ENCODE measurements at regions not wholly inside any gene's neighbourhood (a gene's known extent, or its start where the extent isn't known, plus 50 kb on each side); places are given as distances from the start of the nearest gene placed in this dataset.
"Not testable (repeated sequence)": the region's sequence is repeated elsewhere in the genome, so short reads cannot be mapped to it uniquely, and the experiment has no call there.

DNA sequence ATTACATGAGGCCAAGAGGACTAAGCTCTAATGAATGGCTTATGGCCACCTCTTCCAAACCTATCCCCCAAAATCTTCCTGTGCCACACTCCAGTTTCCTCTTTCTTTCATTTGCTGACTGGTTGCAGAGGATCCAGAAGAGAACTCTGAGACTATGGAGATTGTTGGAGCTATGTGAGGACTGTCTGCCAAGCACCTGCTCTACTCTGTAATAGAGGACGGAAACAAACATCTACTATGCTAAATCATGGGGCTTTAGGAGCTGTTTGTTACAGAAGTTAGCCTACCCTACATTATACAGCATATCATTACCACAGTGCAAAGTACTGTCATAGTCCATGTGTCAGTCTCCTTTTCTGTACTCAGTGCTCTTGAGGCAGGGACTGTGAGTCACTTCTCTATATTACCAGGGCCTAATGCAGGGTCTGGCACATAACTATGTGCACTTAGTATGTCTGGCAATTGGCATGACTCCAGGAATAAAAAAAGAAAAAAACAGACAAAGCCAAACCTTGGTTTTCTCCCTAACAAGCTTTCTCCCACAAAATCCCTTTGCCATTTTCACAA, 95.1 kb downstream of the RPAP3 start:
- DNase-seq: no peak

DNA sequence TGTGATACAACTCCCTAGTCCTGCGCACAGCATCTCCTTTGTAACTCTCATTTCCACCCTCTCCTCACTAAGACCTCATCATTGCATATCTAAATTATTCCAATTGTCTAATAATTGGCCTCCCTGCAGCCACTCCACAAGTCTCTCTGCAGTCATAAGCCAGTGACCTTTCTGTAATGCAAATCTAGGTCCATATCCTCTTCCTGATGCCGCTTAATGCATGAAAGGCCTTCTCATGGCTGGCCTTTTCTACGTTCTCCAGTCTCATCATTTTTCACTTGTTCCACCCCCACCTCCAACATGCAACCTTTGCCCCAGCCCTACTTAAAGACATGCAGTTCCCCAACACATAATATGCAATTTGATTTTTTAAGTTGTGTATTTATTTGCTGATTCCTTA, 96.0 kb downstream of the RPAP3 start:
- DNase-seq: no peak

DNA sequence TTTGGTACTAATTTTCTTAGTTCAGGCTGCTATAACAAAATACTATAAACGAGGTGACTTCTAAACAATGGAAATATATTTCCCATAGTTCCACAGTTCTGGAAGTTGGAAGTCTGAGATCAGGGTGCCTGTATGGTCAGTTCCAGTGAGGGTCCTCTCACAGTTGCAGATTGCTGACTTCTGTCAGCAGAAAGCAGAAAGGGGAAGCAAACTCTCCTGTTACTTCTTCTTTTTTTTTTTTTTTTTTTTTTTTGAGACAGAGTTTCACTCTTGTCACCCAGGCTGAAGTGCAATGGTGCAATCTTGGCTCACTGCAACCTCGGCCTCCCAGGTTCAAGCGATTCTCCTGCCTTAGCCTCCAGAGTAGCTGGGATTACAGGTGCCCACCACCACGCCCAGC, 97.2 kb downstream of the RPAP3 start:
- DNase-seq: not testable (repeated sequence)

DNA sequence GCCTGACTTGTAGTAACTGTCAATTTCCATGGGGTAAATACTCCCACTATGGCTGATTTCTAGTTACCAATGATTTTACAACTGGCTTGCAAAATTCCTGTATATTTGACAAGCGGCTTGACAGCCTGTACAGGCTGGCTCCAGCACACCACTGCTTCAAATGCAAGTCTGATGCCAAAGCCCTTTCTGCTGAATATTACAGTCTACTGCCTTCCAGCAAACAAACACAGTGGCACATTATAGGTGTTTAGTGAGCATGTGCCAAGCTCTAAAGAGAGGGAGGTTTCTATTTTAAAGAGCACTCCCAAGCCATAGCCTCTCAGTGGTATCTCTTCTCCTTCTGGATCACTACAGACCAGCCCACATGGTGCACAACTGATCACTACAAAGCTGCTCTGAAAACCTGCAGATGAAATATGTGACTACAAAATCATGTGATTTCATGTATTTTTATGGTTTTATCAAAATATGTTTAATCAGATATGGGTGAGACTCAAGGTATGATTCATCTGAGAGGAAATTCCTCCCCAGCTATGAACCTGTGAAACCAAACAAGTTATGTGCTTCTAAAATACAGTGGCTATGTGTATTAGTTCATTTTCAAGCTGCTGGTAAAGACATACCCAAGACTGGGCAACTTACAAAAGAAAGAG, 101.5 kb downstream of the RPAP3 start:
- DNase-seq: no peak

DNA sequence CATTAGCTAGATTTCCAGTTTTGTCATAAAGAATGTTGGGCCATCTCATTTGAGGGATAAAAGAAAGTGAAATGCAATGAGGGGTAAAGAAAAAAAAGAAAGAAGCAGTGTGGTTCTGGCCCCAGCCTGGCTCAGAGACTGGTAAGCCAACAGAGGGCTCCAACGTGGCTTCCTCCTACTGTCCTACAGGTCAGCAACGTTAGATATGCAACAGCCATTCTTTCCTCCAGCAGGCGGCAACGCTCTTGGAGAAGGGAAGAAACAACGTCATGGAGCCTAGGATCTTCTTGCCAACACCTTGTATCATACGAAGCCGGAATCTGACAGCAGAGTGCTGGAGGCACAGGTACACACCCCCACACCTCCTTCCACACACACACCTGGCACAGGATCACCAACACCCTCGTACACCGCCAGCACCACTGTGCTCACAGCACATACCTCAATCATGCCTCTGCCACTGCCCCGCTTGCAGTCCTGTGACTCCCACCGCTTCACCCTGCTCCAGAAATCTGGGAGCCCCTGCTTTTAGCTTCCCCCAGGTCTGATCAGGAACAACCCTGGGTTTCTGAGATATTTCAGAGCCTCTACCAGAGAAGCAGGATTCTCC, 102.8 kb downstream of the RPAP3 start:
- no peak for DNase-seq

DNA sequence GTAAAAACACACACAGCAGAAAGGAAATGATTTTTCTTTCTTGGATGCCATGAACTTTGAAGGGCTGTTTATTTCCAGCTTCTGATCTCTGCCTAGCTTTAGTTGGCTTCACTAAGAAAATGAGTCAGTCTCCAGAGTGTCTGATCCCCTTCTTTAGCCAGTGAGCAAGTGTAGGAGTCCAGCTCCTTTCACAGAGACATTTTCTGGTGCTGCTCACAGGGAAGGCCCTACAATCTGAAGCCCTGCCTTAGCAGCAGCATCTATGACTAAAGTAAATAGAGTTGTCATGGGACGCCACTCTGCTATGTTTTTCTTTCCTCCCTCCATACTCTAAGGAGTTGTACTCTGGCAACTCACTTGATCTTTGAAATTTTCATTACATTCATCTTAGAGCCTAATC, 103.5 kb downstream of the RPAP3 start:
- no peak for DNase-seq

DNA sequence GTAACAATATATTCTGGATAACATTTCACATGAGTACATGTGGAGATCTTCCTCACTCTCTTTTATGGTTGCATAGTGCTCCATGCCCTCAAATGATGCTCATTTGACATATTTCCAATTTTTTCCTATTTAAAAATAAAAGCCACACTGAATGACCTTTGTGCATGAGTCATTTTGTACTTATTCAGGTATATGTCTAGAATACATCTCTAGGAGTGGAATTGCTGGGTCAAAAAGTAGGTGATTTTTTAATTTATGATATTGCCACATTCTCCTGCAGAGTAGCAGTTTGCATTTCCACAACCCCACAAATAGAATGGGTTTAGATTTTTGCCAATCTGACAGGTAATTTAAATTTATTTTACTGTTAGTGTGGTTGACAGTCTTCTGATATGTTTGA, 104.8 kb downstream of the RPAP3 start:
- DNase-seq: no peak

DNA sequence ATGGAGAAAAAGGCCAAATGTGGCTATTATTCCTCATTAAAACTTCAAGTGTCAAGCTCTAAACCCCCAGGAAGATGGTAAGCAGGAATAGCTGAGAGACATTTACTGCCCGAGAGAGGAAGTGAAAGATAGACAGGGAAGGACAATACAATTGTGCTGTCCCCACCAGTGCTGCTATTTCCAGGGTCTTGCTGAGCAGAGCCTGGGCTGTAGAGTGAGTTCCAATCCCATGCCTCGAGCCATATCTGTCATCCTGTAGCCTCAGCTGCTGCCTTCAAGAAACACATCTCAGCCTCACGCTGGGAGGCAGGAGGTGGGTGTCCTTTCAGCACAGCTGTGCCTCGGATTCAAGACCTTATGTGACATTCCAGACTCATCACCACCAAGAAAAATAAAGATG, 114.0 kb downstream of the RPAP3 start:
- DNase-seq: no peak

DNA sequence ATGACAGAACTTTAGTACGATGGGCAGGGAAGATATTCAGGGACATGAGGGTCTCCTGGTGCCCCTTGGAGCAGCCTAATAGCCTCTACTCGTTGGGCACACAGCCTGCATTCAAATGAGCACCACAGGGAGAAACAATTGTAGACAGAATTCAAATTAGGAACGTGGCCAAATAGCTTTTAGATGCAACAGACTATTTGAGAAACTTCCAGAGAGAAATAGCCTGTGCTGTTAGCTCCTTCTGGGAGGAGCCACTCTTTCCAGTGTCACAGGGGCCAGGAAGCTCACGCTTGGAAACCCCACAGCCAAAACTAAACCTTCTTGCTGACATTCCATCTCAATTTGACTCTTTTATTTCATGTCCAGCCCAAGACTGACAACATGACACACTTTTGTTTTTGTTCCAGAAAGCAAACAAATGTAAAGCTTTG, 114.5 kb downstream of the RPAP3 start:
- no peak for DNase-seq

DNA sequence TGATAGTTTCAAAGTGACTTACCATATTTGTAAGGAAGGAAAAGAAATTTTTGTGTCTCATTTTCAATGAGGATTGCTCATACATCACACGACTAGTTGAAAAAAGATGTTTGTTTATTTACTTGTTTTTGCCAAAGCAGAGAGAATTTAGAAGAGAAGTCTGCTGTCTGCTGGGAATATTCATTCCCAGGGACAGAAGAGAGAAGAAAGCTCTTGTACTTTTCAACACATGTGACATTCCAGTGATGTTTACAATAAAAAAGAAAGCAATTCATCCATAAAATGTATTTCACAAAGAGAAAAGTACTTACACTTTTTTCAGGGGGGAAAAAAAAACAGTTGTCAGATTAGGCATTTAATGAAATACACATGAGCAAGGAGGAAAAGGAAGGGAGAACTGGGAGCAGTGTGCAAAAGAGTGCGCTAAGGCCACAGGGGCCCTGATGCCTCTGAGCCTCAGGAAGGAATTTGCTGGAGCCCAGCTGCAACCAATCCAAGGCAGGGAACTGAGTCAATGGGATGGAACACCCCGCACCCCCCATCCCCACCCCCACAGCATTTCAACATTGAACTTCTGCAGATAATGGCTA, 115.0 kb downstream of the RPAP3 start:
- no peak for DNase-seq

DNA sequence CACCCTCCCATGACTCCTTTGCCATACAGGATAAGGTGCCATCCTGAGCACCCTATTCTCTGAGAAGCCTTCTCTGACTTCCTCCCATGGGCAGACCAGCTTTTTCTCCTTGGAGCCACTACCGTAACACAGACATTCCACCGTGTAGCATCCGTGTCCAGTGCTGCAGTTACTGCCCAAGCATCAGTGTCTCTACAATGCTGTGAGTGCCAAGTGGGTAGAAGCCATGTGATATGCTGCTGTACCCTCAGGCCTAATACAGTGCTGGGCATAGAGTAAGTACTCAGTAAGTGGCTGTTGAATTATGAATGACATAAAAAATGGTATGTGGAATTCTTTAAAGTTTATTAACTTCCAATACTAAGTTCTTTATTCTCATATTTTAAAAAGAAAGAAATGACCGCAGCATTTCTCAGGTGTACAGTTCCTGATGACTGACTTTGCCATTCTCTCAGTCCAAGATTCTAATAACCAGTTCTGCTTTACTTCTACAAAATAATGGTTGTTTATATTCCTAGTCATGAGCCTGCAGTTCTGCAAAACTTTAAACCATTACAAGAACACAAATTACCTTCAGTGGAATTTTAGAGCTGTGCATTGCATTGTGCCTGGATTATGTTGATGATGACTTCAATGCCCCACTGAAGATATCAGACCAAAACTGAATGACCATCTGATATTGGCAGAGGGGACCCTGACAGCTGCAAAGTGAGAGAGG, 118.7 kb downstream of the RPAP3 start:
- DNase-seq: no peak

DNA sequence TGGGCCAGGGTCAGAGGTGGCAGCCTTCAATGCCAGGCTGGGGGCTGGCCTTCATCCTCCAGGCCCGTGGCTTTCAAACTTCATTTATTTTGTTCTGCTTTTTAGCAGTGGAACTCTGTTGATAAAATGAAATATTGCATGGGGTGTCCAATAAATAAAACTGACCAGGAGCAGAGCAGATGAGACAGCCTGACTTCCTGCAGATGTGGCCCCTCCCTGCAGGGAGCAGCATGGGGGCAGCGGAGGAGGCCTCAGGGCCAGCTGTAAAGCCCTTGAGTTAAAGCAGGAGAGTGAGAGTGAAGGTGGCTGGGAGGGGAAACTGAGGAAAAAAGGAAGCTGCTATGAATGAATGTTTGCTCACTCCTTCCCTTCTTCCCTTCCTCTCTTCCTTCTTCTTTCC, 120.3 kb downstream of the RPAP3 start:
- no peak for DNase-seq

DNA sequence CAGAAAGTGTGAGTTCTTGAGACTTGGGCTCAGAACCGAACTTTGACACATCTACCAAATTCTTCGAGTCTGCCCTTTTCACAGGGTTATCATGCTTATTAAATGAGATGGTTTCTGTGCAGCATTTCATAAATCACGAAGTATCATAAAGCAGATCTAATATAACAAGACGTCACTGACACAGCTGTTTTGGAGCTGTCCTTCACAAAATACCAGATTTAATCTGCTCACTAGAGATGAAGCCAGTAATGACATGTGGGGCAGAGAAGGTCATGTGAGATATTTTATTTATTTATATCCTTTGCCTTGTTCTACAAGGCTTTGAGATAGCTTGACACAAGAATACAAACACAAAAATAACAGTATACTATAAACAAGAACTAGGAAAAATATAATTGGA, 127.0 kb downstream of the RPAP3 start:
- DNase-seq: no peak

DNA sequence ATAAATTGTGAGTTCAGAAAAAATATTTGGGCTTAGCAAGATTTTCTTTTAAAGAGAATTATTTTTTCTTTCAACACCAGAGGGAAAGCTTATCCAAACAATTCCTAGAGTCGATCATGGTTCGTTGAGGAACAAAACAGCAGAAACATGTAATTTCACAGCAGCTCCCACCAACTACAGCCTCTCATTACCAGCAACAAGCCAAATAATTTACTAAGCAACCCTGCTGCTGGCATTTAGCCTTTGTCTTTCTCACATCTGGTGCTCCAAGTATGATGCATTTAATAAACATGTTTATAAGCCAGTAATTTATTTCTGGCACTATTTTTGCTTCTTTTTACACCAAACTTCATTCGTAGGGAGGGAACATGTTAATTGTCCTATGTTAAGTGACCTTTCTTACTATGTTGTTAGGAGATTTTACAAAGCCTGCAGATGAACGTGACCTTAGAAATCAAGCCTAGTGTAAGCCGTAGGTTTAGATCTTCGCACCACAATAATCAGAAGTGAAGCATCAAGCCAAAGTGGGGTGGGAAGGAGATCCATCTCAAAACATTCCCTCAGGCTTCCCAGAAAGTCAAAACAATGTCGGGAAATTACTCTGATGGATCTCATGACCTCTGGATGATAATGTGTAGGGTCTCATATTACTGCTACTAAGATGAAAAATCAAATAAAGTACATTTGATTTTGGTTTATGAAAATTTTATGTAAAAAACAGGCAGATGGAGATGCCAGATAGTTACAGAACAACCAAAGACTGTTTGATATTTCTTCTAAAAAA, 128.4 kb downstream of the RPAP3 start:
- DNase-seq: no peak

DNA sequence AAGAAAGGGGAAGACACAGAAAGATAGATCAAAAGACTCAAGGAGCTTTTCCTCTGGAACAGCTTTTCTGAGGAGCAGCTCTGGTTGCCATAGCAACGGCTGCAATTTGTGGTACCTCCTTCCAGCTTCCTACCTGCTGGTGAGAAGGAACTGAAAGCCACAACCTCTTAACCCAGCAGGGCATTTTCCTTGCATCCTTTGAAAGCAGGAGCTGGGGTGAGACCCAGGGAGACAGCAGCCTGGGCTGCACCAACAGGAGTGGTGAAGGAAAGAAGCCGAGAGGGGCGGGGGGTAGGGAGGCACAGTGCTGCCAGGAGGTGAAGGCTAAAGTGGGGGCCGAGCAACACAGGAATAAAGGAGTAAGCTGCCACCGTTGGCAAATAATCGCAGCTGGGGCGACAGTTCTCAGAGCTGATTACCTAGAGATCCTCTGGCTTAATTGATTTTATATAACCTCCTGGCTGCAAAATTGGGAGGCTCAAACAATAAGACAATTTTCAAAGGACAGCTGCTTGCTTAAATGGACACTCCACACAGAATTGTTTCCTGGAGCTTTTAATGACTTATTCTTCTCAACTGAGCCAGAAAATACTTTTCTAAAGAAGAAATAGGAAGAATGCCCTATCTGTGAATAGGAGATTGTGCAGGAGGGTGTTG, 129.4 kb downstream of the RPAP3 start:
- no peak for DNase-seq

DNA sequence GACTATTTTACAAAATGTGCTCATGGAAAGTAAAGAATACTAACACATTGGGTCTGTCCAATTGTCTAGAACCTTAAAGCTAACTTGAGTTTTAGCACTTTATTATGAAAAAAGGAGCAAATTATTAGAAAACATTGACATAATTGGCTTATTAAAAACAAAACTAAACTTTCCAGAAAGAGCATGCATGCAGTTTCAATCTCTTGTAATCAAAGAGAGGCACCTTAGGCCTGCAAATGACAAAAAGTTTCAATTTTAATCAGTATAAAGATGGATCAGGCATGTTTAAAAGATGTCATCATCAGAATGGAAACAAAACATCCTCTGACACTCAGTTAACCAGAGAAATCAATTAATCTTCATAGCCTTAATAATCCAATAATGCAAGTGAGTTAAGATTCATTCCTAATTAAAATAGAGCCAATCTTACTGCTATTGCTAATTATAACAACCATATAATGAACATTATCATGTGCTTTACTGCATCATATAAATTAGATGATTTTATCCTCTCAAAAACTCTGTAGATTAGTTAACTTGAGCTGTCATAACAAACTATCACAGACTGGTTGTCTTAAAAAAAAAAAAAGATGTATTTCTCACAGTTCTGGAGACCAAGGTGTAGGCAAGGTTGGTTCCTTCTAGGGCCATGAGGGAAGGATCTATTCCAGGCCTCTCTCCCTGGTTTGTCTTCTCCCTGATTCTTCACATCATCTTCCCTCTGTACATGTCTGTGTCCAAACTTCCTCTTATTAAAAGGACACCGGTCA, 131.4 kb downstream of the RPAP3 start:
- no peak for DNase-seq

DNA sequence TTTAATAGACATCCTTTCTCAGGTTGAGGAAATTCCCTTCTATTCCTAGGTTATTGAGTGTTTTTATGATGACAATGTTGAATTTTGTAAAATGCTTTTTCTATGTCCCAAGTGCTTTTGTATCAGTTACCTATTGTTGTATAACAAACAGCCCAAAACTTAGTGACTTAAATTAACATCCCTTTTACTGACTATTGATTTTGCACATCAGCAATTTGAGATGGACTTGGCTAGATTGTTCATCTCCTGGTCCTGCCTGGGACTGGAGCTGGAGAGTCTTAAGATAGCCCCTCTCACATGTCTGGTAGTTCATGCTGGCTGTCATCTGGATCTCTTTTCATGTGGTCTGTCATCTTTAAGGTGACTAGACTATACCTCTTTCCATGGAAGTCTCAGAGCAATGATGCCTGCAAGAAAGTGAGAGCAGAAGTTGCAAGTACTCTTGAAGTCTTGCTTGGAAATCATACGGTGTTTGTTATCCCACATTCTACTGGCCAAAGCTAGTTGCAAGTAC, 132.6 kb downstream of the RPAP3 start:
- no peak for DNase-seq

DNA sequence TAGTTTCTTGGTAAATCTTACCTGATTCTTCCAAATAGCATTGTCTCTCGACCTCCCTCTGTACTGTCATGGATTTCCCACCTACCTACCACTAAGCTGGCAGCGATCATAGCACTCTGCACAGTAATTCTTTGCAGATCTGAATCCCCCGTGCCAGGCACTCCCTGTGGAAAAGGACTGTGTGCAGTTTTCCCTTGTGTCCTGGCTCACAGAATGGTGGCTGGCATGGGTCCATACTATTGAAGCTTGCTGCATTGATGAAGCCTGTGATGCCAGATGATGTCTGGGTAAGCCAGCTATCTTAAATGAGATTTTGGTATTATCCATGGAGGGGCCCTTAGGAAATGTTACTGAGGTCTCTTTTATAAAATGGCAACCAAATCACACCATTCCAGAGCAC, 135.7 kb downstream of the RPAP3 start:
- no peak for DNase-seq

DNA sequence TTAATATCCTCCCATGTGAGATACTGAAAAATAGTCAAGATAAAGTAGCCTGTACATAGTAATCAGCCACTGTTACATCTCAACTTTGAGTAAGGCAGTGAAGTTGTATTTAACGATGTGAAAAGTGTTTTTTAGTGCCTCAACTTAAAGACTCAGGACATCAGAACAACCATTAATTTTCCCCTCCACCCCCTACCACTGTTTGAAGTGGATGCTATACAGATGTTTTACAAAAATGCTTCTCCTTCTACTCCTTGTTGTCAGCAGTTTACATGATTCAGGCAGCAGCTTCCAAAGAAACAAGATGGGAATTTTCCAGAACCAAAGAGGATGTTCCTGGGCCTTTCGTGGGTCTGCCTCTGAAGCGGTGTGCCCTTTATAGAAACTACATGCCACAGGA, 143.6 kb downstream of the RPAP3 start:
- DNase-seq: no peak

DNA sequence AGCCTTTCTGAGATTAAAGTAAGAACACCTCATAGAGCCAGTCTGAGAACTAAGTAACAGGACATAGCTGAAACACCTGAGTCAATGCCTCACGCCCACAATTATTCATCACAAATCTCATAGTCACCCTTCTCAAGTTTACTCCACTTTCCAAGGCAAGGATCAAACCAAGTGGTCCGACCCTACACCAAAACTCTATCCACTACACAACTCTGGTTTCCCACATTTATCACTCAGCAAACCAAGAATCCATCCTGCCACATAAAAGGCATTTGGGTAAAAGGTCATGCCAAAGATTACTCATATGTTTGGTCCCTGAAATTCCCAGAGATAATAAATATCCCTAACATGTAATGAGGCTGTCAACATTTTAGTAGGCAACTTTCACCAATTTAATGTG, 144.1 kb downstream of the RPAP3 start:
- no peak for DNase-seq

DNA sequence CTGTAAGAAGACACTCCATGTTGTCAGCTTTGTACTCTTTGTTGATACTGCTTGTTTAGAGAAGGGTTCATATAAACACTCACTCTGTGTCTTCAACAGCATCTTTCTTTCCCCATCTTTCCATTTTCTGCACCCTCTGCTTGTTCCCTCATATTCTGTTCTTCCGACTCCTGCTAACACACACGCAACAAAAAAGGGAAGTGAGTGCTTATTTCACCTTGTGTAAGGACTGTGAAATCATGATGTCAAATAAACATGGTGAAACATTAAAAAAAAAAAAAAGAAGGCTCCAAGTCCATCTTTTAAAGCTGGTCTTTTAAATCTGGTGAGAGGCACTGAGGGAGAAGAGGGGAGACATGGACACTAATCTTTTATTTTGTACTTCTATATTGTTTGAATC, 145.4 kb downstream of the RPAP3 start:
- no peak for DNase-seq

Measured in stimulated activated CD4-positive, alpha-beta T cell treated with anti-CD3 and anti-CD28 coated beads, Interleukin-4, amount 100 ng/mL, for 1 hour (primary cell).